Activated CD4-positive, alpha-beta T cell treated with anti-CD3 and anti-CD28 coated beads, Interleukin-2, amount 50 U/mL, for 24 hours (primary cell): ENCODE measurements at regions not wholly inside any gene's neighbourhood (a gene's known extent, or its start where the extent isn't known, plus 50 kb on each side); places are given as distances from the start of the nearest gene placed in this dataset.

Source experiments
- DNase-seq, 2 donors: peaks; one replicate each; pipeline ENCODE4 v3.0.0-alpha.2; 2020; ENCODE audit warnings: low read depth in 1 of 2, low spot score in 1 of 2

DNA sequence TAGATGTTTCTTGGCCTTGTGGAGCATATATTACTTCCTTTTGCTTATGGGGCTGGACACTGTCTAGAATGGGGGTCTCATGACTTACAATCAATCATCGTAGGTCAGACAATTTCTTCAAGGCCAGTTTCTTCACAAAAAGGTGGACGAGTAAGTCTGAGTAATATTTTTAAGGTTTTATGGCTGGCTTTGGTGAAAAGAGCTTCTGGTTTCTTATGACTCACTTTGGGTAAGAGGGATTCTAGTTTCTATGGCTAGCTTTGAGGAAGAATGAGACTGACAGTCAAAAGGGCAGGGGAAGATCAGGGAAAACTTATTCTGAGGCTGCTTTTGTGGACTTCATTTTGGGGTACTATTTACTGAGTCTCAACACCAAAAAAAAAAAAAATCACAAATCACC is 2067.2 kb upstream of the C9orf72 start:
- DNase-seq, result no peak

DNA sequence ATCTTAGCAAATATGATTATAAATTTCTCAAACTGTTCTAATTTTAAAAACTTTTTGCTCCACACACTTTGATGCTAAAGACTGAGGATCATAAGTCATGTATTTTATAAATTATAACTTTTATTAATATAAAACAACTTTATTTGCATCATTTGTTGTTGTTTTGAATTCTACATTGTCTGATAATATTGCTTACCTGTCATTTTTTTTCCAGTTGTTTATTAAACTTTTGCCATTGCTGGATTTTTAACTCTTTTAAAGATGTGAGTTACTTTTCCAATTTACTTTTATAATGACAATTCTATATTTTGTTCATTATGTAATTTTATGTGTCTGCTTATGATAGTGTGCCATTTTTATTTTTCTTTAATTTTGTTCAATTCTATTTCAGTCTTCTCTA is 2071.2 kb upstream of the C9orf72 start:
- DNase-seq, result no peak

DNA sequence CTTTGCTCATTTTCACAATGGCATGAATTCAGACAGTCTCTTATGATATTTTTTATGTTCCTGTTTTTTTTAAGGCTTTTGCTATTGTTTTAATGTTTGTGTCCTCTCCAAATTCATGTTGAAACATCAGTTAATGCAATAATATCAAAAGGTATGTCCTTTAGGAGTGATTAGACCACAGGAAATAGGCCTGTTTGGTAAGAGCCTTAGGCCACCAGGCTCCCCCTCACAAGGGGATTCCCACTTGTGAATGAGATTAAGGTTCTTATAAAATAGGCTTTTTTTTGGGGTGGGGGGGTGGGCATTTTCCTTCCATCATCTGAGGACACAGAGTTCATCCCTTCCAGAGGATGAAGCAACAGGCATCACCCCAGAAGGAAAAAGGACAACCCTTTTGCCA is 2074.2 kb upstream of the C9orf72 start:
- no peak for DNase-seq

DNA sequence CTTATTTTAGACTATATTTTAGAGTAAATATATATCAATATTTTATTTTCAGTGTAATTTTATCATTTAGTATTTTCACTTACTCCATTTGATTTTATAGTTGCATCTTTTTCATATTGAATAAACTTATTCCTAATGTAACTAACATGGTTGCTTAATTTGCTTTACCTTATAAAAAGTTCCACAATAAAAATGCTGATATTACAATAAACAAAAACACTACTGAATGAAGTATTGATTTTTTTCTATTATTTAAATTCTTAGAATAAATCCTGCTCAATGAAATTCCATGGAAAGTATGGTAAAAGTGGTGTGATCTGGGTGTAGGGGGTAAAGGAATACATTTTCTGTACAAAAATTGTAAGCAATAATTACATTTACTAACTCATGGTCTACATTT is 2074.9 kb upstream of the C9orf72 start:
- DNase-seq, result no peak

DNA sequence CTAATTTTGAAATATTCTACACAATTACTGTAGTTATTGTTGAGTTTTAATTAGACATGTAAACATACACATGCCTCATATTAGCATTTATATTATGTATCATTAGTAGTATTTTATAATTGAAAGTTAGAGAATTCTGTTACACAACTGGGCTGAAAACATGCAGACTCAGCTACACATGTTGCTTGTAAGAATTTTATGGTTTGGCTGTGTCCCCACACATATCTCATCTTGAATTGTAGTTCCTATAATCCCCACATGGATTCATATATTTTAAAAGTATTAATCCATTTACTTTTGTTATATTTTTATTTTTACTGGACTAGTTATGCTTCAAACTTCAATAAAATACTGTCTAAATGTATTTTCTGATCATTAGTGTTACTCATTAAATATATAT is 2075.3 kb upstream of the C9orf72 start:
- DNase-seq, result no peak

DNA sequence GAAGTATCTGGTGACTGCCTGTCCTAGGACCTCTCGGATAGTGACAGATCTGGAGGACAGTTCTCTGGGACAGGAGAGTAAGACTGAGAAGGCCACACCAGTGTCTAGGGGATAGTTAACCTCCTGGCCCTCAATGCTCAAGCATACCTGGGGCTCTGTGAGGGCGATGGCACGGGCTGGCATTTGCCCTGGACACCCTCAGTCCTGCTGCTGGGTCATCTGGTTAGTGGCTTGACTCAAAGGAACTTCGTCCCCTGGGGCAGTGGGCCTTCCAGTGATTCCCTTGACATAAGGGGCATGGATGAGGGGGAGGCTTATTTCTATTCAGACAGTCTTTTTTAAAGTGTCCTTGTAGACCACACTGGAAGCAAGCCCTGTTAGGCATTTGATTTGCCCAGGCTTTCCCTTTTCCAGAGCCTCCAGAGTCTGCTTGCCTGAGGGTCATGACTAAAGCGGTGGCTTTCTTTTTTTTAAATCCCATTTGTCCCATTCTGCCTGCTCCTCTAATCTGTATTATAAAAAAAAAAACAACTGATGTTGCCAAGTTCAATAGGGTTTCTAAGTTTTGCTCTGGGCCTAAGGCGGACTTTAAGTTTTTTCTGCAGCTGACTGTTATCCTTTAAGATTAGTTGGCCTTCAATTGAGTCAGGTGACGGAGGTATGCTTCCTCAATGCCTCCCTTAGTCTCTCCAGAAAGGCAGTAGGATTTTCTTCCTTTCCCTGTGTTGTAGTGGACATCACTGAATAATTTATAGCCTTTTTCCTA is 2083.5 kb upstream of the C9orf72 start:
- no peak for DNase-seq

DNA sequence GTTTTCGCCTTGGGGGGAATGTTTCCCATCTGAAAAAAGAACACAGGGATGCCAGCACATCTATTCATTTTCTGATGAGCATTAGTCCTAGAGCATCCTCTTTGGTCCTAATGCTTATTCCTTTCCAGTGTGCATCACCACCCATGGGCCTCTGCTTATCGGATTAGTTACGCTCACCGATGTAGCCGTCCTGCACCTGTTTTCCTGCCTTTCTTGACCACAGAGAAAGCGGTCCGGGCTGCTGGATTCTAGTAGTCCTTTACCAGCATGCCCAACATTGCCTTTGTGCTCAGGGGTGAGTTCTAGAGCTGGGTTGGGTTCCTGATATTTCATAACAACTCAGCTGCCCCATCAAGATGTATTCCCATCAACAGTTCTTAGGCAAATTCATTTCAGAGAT is 2084.5 kb upstream of the C9orf72 start:
- no peak for DNase-seq

DNA sequence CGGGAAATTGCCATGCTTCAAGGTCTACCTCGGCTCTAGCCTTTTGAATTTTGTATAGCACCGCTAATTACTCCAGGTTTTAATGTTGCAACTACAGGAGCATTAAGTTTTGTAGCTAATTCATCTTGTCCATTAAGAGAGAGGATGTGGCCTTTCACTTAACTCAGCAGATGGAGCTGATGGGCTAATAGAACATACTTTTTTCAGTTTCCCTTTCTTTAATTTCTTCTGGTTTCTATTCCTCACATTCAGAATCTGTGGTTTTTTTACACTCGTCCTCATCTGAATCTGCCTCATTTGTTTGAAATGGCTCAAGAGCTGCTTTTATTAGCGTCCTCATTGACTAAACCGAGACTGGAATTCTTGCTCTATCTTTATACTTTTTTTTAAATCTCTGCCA is 2085.7 kb upstream of the C9orf72 start:
- no peak for DNase-seq

DNA sequence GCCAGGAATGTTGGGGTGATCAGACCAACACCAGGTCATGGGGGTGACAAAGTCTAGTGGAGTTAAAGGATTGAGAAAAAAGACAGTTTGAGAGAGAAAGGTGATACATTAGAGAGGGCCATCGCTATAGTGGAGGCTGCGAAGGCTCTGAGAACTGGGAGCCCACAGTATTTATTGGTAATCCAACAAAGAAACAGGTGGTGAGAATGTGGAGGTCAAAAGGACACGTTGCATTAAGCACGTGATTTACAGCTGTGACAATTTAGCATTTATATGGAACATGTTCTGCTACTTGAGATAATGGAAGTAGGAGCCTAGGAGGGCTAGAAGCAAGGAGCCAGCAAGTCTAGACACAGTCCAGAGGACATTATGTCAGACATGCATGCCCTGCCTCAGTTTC is 2086.5 kb upstream of the C9orf72 start:
- no peak for DNase-seq

DNA sequence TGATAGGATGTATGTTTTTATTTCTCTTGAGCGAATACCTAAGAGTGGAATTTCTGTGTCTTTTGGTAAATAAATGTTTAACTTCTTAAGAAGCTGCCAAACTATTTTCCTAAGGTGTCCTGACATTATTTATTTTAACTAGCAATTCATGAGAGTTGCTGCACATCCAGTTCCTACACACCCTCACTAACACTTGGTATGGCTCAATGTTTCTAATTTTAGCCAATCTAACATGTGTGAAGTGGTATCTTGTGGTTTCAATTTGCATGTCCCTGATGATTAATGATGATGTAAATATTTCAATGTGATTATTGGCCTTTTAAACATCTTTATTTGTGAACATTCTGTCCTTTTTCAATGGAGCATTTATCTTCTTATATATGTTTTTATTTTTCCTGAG is 2095.5 kb upstream of the C9orf72 start:
- no peak for DNase-seq

DNA sequence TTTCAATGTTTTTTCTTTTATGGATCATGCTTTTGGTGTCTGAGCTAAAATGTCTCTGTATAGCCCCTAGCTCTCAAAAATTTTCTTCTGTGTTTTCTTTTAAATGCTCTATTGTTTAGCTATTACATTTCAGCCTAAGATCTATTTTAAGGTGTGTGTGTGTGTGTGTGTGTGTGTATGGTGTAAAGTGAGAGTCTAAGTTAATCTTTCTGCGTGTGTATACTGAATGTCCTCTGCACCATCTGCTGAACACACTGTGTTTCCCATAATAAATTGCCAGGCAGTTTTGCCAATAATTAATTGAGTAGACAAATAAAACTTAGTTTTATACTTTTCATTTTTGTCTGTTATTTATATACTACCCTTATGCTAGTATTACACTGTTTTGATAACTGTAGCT is 2096.3 kb upstream of the C9orf72 start:
- no peak for DNase-seq

DNA sequence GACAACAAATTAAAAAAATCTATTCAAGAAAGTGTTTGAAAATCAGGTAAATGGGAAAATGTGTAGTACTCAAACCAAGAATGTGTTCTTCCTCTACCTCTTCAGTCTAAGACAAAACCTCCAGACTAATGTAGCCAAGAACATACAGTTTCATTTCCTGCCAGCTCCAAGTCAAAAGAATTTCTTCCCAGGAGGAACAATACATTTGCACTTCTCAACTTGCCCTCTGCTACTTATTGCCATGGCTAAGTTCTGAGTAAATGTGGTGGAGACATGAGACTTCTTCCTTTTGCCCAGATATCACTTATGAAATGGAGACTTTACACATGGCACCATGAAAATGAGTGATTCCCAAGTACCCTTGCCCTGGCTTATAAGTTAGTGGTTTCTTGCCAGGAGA is 2112.2 kb upstream of the C9orf72 start:
- no peak for DNase-seq

DNA sequence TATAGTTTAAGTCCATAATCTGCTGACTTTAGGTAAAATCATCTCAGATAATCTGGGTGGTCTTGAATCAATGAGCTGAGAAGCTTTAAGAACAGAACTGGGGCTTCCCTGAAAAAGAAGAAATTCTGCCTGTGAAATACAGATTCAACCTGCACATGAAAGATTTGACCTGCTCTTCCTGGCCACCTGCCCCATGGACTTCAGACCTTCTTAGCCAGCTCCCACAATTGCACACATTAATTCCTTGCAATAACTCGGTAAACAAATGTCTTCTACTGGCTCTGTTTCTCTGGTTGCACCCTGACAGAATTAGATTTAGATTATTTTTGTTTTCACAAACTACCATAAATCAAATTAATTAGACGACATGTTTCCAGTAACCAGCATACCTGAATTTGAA is 2117.9 kb upstream of the C9orf72 start:
- no peak for DNase-seq

DNA sequence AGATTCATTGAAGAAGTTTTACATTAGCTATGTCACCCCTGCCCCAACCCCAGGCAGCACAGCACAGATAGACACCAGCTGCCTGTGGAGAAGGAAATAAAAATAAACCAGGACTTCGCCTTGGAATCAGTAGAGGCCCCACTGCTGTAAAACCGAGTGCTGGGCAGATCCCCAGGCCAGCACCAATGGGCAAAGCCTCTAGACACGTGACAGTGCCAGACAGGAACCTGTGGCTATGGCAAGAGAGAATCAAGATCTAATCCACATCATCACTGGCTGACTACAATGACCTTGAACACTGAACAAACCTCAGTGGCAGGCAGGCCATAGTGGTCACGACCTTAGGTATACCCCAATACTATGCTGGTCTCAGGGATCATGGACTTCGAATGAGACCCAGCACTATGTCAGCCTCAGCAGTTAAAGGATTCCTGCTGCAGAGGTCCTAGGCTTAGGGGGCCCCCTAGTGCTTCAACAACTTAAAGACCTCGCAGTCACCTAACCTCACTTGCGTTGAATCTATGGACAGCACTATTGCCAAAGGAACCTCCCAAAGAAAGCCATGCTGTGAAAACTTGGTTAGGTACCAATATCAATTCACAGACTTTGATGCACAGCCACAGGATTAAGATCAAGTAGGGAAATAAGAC is 2118.6 kb upstream of the C9orf72 start:
- no peak for DNase-seq

DNA sequence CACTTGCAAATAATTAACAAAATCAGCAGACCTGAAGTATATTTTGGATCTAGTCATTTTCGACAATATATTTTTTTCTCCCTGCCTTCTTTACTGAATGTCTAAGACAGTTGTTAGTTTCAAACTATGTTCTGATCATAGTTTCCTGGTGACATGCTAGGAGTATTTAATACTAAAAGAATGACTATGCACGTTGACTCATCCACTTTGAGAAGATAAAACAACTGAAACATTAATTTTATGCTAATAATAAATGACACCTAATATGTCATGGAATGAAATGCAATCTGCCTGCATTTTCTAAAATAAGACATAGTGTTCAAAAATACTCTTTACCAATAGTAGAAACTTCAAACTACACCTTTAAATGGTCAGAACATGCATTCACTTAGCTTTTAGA is 2123.7 kb upstream of the C9orf72 start:
- DNase-seq, result no peak

DNA sequence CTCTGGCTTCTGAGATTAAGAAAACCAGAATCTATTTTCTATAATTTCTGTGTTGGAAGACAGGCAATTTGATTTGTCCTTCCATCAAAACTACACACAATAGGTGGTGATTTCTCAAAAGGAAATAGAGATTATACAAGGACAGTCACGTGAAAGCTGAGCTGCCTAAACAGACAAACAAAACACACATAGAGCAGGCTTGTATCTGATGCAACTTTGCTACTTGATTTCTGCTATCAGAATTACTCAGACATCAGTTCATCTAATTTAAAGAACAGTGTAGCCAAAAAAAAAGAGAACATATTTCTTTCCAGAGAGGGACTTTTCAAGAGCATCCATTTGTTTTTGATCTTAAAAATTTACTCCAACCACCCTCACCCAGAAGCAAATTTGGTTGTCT is 2128.3 kb upstream of the C9orf72 start:
- DNase-seq, result no peak

DNA sequence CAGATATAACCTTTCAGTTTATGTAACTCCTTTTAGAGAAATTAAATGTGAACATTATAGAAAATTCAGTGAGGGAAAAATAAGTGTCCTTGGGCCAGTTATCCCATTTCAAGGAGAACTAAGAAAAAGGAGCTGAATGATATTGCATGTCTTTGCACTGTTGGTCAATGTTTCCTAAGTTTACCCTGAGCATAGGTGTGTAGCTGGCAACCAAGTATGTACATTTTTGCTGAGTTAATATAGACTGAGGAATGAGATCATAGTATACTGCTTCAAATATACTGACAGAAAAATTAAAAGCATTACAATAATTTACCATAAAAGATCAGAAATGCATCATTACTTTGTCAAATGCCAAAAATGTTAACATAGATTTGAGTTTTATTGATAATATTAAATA is 2128.7 kb upstream of the C9orf72 start:
- DNase-seq, result no peak

DNA sequence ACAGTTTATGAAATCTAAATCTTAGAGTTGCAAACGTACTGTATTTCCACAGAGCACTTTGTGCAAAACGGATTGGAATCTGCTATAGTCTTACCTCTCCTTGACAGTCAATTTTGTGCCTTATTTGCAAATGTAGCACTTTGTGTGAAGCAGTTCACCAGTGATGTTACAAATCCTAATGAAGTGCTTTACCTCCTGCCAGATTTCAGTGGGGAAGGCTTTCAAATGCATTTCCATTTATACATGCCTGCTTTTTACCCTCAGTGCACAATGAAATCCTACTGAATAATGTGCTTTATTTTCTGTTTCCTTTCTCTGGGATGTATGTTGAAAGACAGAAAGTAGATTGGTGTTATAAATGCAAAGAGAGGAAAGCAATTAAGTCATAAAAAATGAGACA is 2141.6 kb upstream of the C9orf72 start:
- DNase-seq, result no peak

DNA sequence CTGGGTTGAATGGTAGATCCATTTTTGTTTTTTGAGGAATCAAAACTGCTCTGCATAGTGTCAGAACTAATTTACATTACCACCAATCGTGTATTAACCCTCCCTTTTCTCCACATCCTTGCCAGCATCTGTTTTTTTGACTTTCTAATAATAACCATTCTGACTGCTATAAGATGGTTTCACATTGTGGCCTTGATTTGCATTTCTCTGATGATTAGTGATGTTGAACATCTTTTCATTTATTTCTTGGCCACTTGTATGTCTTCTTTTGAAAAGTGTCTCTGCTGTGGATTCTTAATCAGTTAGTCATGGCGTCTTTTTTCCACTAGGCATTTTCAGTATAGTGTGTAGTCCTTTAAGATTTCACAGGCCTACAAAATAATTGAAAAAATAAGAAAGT is 2144.3 kb upstream of the C9orf72 start:
- no peak for DNase-seq

DNA sequence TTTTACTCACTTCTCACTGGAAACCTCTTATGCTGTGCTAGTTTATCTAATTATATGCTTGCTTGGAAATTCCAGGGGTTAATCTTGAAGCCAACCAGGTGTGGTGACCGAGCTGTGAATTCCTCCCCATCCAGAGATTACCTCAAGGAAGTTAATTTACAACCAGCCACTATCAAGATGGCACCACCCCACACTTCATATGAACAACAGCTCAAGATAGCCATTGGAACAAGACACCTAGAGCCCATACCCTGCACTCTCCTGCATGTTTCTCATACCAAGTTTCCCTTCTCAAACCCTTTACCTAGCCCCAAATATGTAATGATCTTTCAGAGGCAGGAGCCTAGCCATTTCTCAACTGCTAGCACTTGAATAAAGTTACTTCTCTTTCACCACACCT is 2156.9 kb upstream of the C9orf72 start:
- DNase-seq, result no peak

DNA sequence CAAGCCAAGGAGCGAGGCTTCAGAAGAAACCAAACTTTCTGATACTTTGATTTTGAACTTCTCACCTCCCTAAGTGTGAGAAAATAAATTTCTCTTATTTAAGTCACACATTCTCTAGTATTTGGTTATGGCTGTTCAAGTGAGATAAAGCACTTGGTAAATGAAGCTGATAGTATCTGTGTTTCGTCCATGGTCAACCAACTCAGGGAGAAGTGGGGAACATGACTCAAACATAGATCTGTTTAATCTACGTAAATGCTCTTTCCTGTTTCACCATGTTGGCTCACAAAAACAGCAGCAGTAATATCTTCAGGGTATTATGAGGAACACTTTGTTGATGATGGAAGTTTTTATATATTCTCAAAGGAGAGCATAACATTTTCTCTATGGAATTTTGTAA is 2167.2 kb upstream of the C9orf72 start:
- DNase-seq, result no peak

DNA sequence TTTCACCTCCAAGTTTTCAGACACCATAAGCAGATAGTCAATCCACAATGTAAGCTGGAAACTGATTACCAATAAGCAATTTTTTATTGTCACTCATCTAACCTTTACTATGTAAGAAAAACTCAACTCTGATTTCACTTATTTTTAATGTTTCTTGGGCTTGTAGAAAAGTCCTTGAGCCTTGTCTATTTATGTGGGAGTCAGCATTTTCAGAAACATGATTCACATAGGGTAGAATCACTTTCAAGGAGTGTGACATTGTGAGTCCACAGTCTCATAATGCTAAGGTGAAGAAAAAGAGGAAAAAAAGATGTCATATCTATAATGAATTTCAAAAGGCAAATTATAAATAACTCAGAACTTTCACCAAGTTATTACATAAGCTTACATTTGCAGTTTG is 2167.9 kb upstream of the C9orf72 start:
- DNase-seq, result no peak

DNA sequence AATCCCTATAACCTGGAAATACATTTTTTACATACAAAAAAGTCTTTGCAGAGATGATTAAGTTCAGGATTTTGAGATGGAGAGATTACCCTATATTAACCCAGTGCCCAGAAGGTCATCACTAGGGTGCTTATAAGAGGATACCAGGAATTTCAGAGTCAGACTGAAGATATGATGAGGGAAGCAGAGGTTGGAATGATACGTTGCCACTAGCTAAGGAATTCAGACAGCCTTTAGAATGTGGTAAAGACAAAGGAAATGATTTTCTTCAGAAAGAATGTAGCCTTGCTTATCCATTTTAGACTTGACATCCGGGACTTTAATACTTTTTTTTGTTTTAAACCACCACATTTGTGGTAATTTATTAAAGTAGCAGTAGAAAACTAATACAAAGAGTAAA is 2176.8 kb upstream of the C9orf72 start:
- no peak for DNase-seq
